ENCODE measurements at regions not wholly inside any gene's neighbourhood (a gene's known extent, or its start where the extent isn't known, plus 50 kb on each side); places are given as distances from the start of the nearest gene placed in this dataset.

GRCh38 chr4:138749303-138749702, 266.3 kb upstream of the NOCT start:
- H3K9me3 ChIP-seq (ENCODE audit: insufficient read depth, low read depth, low read length), result no peaks in the 10 kb centered on the region; the same call in 1 of the 2 replicates
- TF ChIP-seq EZH2phosphoT487 (IDR thresholded peaks at IDR 0.05; ENCODE audit: borderline replicate concordance), result no peak
- TF ChIP-seq CTCF (conservative IDR thresholded peaks at IDR 0.05; ENCODE audit: low read length), result no peak
- H3K36me3 ChIP-seq (ENCODE audit: insufficient read depth, low read length), result no peaks in the 10 kb centered on the region
- H3K4me3 ChIP-seq (ENCODE audit: low read length, poor library complexity, severe bottlenecking), result no peak overlapping the region
- no peaks in the 10 kb centered on the region for H3K27me3 ChIP-seq (ENCODE audit: insufficient read depth, low read length, poor library complexity, severe bottlenecking)
- no peaks in the 10 kb centered on the region for H3F3A ChIP-seq (ENCODE audit: low read depth)
- H3K79me2 ChIP-seq (ENCODE audit: insufficient read depth, low read length), result no peaks in the 10 kb centered on the region
- H4K20me1 ChIP-seq (ENCODE audit: insufficient read depth, low read length, poor library complexity, severe bottlenecking), result no peaks in the 10 kb centered on the region
- peaks cover 5% of the 10 kb centered on the region for H3K4me1 ChIP-seq (ENCODE audit: insufficient read depth, low read length, poor library complexity, severe bottlenecking)
- no peak overlapping the region for H3K4me2 ChIP-seq (ENCODE audit: low read depth, low read length, poor library complexity, severe bottlenecking)
- no peak overlapping the region for H2AFZ ChIP-seq (ENCODE audit: low read length)
- H3K9me2 ChIP-seq (replicated peaks; ENCODE audit: low read depth, low read length), result no peaks in the 10 kb centered on the region
- H3K9ac ChIP-seq (ENCODE audit: low read depth, low read length, poor library complexity, severe bottlenecking), result no peak overlapping the region

GRCh38 chr4:138741766-138742377, 273.7 kb upstream of the NOCT start:
- H2AFZ ChIP-seq (ENCODE audit: low read length), result no peak overlapping the region
- H3F3A ChIP-seq (ENCODE audit: low read depth), result no peaks in the 10 kb centered on the region
- no peak overlapping the region for H3K4me3 ChIP-seq (ENCODE audit: low read length, poor library complexity, severe bottlenecking)
- H4K20me1 ChIP-seq (ENCODE audit: insufficient read depth, low read length, poor library complexity, severe bottlenecking), result no peaks in the 10 kb centered on the region
- H3K36me3 ChIP-seq (ENCODE audit: insufficient read depth, low read length), result no peaks in the 10 kb centered on the region
- TF ChIP-seq EZH2phosphoT487 (IDR thresholded peaks at IDR 0.05; ENCODE audit: borderline replicate concordance), result no peak
- TF ChIP-seq CTCF (conservative IDR thresholded peaks at IDR 0.05; ENCODE audit: low read length), result no peak
- no peak overlapping the region for H3K4me2 ChIP-seq (ENCODE audit: low read depth, low read length, poor library complexity, severe bottlenecking)
- no peak overlapping the region for H3K9ac ChIP-seq (ENCODE audit: low read depth, low read length, poor library complexity, severe bottlenecking)
- H3K4me1 ChIP-seq (ENCODE audit: insufficient read depth, low read length, poor library complexity, severe bottlenecking), result no peaks in the 10 kb centered on the region
- H3K27me3 ChIP-seq (ENCODE audit: insufficient read depth, low read length, poor library complexity, severe bottlenecking), result no peaks in the 10 kb centered on the region
- H3K9me3 ChIP-seq (ENCODE audit: insufficient read depth, low read depth, low read length), result no peaks in the 10 kb centered on the region
- H3K9me2 ChIP-seq (replicated peaks; ENCODE audit: low read depth, low read length), result no peaks in the 10 kb centered on the region
- no peaks in the 10 kb centered on the region for H3K79me2 ChIP-seq (ENCODE audit: insufficient read depth, low read length)

DNA sequence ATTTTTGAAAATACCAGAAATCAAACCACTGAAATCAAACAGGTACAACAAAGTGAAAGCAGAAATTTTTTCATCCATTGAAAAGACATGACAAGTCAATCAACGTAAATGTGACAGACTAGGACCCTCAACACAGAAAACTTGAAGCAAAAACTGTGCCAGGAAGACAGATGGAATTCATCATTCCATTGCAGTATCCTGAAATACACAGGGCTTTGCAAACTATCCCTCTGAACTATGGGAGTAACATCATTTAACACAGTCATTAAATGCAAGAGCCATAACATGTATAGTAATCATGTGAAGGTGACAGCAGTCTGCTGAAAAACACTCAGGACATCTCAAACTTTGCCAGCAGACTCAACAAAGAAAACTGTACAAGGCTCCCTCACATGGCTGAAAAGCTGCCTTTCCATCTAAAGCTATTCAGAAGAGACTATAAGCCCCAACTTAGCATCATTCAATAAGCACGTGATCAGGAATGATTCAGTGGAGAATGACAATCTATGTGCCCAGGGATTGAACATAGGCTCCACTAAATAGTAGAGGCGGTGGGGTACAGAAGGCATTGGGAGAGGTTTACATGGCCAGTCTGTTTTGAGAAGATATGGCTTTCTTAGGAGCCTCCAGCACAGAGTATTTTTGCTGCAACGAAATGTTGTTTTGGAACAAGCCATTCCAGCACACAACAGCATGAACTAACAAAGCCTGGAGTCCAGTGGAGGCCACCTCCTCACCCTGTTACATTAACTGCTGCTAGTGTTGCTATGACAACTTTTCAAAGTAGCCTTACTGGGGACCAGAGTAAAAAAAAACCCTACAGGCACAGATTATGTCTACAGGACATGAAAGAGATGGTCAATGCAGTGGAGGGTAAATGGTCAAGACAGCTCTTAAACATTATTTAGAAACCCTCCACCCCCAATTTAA, 274.5 kb upstream of the NOCT start:
- Histone ChIP-seq H3K9me3 (ENCODE audit: insufficient read depth, low read depth, low read length) (no peaks in the 10 kb centered on the region), H3K27me3 (ENCODE audit: insufficient read depth, low read length, poor library complexity, severe bottlenecking) (no peaks in the 10 kb centered on the region), H3K9me2 (replicated peaks; ENCODE audit: low read depth, low read length) (no peaks in the 10 kb centered on the region), H4K20me1 (ENCODE audit: insufficient read depth, low read length, poor library complexity, severe bottlenecking) (no peaks in the 10 kb centered on the region), H2AFZ (ENCODE audit: low read length) (no peak overlapping the region), H3K9ac (ENCODE audit: low read depth, low read length, poor library complexity, severe bottlenecking) (no peak overlapping the region), H3K4me2 (ENCODE audit: low read depth, low read length, poor library complexity, severe bottlenecking) (no peak overlapping the region), H3K4me1 (ENCODE audit: insufficient read depth, low read length, poor library complexity, severe bottlenecking) (no peaks in the 10 kb centered on the region), H3K79me2 (ENCODE audit: insufficient read depth, low read length) (no peaks in the 10 kb centered on the region), H3F3A (ENCODE audit: low read depth) (no peaks in the 10 kb centered on the region), H3K36me3 (ENCODE audit: insufficient read depth, low read length) (no peaks in the 10 kb centered on the region), H3K4me3 (ENCODE audit: low read length, poor library complexity, severe bottlenecking) (no peak overlapping the region)
- no peak for TF ChIP-seq CTCF (conservative IDR thresholded peaks at IDR 0.05; ENCODE audit: low read length)
- TF ChIP-seq EZH2phosphoT487 (IDR thresholded peaks at IDR 0.05; ENCODE audit: borderline replicate concordance), result no peak
